Caco-2 (cell line): ENCODE measurements at regions not wholly inside any gene's neighbourhood (a gene's known extent, or its start where the extent isn't known, plus 50 kb on each side); places are given as distances from the start of the nearest gene placed in this dataset.

Experiments used
- BruUV-seq: library from RNA; stranded (reverse); fragments of 400-500 nt; replicated peaks from 2 replicates; lab custom pipeline; 2021; lab: Mats Ljungman, UMichigan
- CTCF ChIA-PET: fragments of 300-600 bp; sonication (Branson Sonifier 250); formaldehyde crosslinking; loops from one replicate; lab custom pipeline; 2022; ENCODE audit warnings: antibody characterized with exemption; lab: Charles Lee
- POLR2A ChIA-PET: fragments of 300-600 bp; sonication (Branson Sonifier 250); formaldehyde crosslinking; loops from one replicate; lab custom pipeline; 2022; ENCODE audit warnings: antibody characterized with exemption; lab: Charles Lee
- DNase-seq, 2 experiments: peaks; one replicate each; pipeline versions ENCODE4 v3.0.0 to v3.0.0-alpha.2; 2020 to 2022
- H3K27me3 ChIP-seq: replicated peaks from 2 replicates; pipeline ENCODE4 v1.6.0; 2011; ENCODE audit warnings: low read length; ENCODE audit not compliant: control insufficient read depth, insufficient read depth
- H3K36me3 ChIP-seq: 2 replicates; pipeline ENCODE4 v1.5.1; 2011; ENCODE audit warnings: low read length; ENCODE audit not compliant: control insufficient read depth, insufficient read depth
- H3K4me1 ChIP-seq: fragments of 250-450 bp; sonication (Bioruptor Pico); 2 replicates; pipeline ENCODE4 v1.5.1; 2020; ENCODE audit warnings: mild to moderate bottlenecking
- H3K4me3 ChIP-seq: 2 replicates; pipeline ENCODE4 v1.5.1; 2011; ENCODE audit warnings: low read depth, mild to moderate bottlenecking, control low read depth, low read length
- H3K9me3 ChIP-seq: fragments of 250-450 bp; sonication (Bioruptor Pico); 2 replicates; pipeline ENCODE4 v1.5.1; 2020; ENCODE audit warnings: mild to moderate bottlenecking, moderate library complexity
- H3K27ac Mint-ChIP-seq: one replicate; pipeline ENCODE4 v1.8.0; 2022; ENCODE audit warnings: mixed read lengths; ENCODE audit not compliant: unreplicated experiment
- H3K27me3 Mint-ChIP-seq: one replicate; pipeline ENCODE4 v1.8.0; 2022; ENCODE audit warnings: mixed read lengths; ENCODE audit not compliant: insufficient read depth, unreplicated experiment
- H3K36me3 Mint-ChIP-seq: one replicate; pipeline ENCODE4 v1.8.0; 2022; ENCODE audit warnings: mild to moderate bottlenecking, mixed read lengths; ENCODE audit not compliant: insufficient read depth, unreplicated experiment
- H3K4me1 Mint-ChIP-seq: one replicate; pipeline ENCODE4 v1.8.0; 2022; ENCODE audit warnings: low read depth, mixed read lengths; ENCODE audit not compliant: unreplicated experiment
- H3K4me3 Mint-ChIP-seq: one replicate; pipeline ENCODE4 v1.8.0; 2022; ENCODE audit warnings: mild to moderate bottlenecking, moderate library complexity, mixed read lengths; ENCODE audit not compliant: unreplicated experiment
- H3K9me3 Mint-ChIP-seq: one replicate; pipeline ENCODE4 v1.8.0; 2022; ENCODE audit warnings: mixed read lengths; ENCODE audit not compliant: unreplicated experiment
- intact Hi-C: fragments of 100-400 bp; cut with micrococcal nuclease; formaldehyde crosslinking; loops from one replicate; pipeline ENCODE4 v1.10.0; 2022; ENCODE audit not compliant: unreplicated experiment
- TF ChIP-seq, protein P1 (sequence below), 2 experiments: fragments of 200-600 bp in 1 of 2; IDR thresholded peaks; 1 replicate in 1 of 2; 2 replicates in 1 of 2; pipeline versions ENCODE4 v1.5.1 to v1.8.0; 2011 to 2022; ENCODE audit warnings: antibody characterized with exemption in 1 of 2, control low read depth in 1 of 2, inconsistent platforms in 1 of 2, low read depth in 1 of 2, low read length in 1 of 2, mild to moderate bottlenecking in 1 of 2, moderate library complexity in 1 of 2; ENCODE audit not compliant: insufficient read depth in 1 of 2, severe bottlenecking in 1 of 2, unreplicated experiment in 1 of 2

DNA sequence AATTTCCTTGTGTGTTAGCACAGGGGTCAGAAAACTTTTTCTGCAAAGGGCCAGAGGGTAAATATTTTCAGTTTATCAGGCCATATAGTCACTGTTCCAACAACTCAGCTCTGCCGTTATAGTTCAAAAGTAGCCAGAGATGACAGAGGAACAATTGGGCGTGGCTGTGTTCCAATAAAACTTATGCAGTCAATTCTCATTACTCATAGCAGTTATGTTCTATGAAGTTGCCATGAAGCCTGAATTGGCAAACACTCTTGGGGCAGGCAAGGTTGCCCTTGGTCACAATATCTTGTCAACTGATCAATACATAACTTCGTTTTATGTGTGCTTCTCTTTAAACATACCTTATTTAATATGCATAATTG lies 304.2 kb downstream of the TFAP2C start:
- TF ChIP-seq, protein P1, sequence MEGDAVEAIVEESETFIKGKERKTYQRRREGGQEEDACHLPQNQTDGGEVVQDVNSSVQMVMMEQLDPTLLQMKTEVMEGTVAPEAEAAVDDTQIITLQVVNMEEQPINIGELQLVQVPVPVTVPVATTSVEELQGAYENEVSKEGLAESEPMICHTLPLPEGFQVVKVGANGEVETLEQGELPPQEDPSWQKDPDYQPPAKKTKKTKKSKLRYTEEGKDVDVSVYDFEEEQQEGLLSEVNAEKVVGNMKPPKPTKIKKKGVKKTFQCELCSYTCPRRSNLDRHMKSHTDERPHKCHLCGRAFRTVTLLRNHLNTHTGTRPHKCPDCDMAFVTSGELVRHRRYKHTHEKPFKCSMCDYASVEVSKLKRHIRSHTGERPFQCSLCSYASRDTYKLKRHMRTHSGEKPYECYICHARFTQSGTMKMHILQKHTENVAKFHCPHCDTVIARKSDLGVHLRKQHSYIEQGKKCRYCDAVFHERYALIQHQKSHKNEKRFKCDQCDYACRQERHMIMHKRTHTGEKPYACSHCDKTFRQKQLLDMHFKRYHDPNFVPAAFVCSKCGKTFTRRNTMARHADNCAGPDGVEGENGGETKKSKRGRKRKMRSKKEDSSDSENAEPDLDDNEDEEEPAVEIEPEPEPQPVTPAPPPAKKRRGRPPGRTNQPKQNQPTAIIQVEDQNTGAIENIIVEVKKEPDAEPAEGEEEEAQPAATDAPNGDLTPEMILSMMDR (IDR thresholded peaks at IDR 0.05; ENCODE audit: insufficient read depth in 1 of 2, low read depth in 1 of 2, low read length in 1 of 2, severe bottlenecking in 1 of 2, unreplicated experiment in 1 of 2), result no peak
- no TSS peak for BruUV-seq
- H3K36me3 Mint-ChIP-seq, result no peaks in the 10 kb centered on the region
- no peak overlapping the region for H3K4me3 Mint-ChIP-seq
- H3K27me3 ChIP-seq, result no peaks in the 10 kb centered on the region
- POLR2A ChIA-PET, result no interaction called here
- H3K9me3 Mint-ChIP-seq, result no peaks in the 10 kb centered on the region
- H3K9me3 ChIP-seq, result no peaks in the 10 kb centered on the region
- no peak overlapping the region for H3K27ac Mint-ChIP-seq
- H3K27me3 Mint-ChIP-seq, result peaks cover 9% of the 10 kb centered on the region
- CTCF ChIA-PET, result no interaction called here
- DNase-seq, result no peak
- intact Hi-C loops, result no loop called here
- H3K4me1 Mint-ChIP-seq, result no peaks in the 10 kb centered on the region
- no peaks in the 10 kb centered on the region for H3K4me1 ChIP-seq
- H3K4me3 ChIP-seq, result no peak overlapping the region
- no peaks in the 10 kb centered on the region for H3K36me3 ChIP-seq

DNA sequence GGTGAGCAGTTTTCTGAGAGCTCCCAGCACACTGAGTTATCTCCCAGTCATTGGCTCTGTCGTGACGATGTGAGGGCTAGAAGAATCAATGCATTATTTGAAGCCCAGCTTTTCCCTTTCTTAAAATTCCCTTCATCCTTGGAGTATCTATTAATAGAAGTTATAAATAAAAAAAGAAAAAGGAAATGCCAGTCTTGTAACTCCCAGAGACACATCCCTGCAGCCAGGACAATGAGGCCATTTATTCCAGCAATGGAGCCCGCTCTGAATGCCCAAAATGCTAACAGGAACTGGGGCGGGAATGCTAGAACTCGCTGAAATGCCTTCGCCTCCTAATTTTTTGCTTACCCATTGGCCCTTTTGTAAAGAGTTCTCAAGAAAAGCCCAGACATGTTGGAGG lies 305.8 kb downstream of the TFAP2C start:
- H3K4me1 ChIP-seq, result no peaks in the 10 kb centered on the region
- BruUV-seq, result no TSS peak
- intact Hi-C loops, result no loop called here
- H3K4me3 Mint-ChIP-seq, result no peak overlapping the region
- no peaks in the 10 kb centered on the region for H3K36me3 ChIP-seq
- no peak for DNase-seq
- H3K27me3 Mint-ChIP-seq, result peaks cover 7% of the 10 kb centered on the region
- TF ChIP-seq, protein P1 (IDR thresholded peaks at IDR 0.05; ENCODE audit: insufficient read depth in 1 of 2, low read depth in 1 of 2, low read length in 1 of 2, severe bottlenecking in 1 of 2, unreplicated experiment in 1 of 2), result no peak
- ChIA-PET POLR2A (no interaction called here), CTCF (no interaction called here)
- H3K9me3 ChIP-seq, result no peaks in the 10 kb centered on the region
- H3K4me1 Mint-ChIP-seq, result no peaks in the 10 kb centered on the region
- H3K36me3 Mint-ChIP-seq, result no peaks in the 10 kb centered on the region
- H3K27ac Mint-ChIP-seq, result no peak overlapping the region
- no peak overlapping the region for H3K4me3 ChIP-seq
- no peaks in the 10 kb centered on the region for H3K27me3 ChIP-seq
- H3K9me3 Mint-ChIP-seq, result no peaks in the 10 kb centered on the region

DNA sequence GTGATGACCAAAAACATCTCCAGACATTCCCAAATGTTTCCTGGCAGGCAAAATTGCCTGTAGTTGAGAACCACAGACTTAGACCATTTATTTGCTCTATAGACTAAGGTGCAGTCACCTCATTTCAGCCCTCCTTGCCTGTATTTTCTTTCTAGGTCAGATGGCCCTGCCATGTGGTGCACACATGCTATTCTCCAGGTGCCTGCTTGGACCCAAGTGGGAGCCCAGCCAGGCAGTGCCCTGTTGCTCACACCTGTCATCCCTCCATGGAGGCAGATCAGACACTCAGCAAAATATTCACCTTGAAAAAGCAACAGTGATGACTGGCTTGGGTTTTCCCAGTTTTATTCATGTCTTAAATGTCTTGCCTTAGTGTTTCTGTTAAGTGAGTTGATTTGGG lies 311.4 kb downstream of the TFAP2C start:
- Histone ChIP-seq H3K36me3 (no peaks in the 10 kb centered on the region), H3K9me3 (no peaks in the 10 kb centered on the region), H3K27me3 (no peaks in the 10 kb centered on the region; the same call in 1 of the 2 replicates), H3K4me3 (no peak overlapping the region), H3K4me1 (peaks cover 6% of the 10 kb centered on the region; the same call in 1 of the 2 replicates)
- POLR2A ChIA-PET, result no interaction called here
- Mint-ChIP-seq H3K27ac (no peak overlapping the region), H3K4me3 (no peak overlapping the region), H3K9me3 (no peaks in the 10 kb centered on the region), H3K36me3 (no peaks in the 10 kb centered on the region), H3K27me3 (peaks cover 7% of the 10 kb centered on the region), H3K4me1 (peaks cover 9% of the 10 kb centered on the region)
- CTCF ChIA-PET, result no interaction called here
- DNase-seq, result no peak
- intact Hi-C loops, result no loop called here
- BruUV-seq, result no TSS peak
- TF ChIP-seq, protein P1 (IDR thresholded peaks at IDR 0.05; ENCODE audit: insufficient read depth in 1 of 2, low read depth in 1 of 2, low read length in 1 of 2, severe bottlenecking in 1 of 2, unreplicated experiment in 1 of 2), result no peak
